Naive thymus-derived CD8-positive, alpha-beta T cell (primary cell): ENCODE measurements at regions not wholly inside any gene's neighbourhood (a gene's known extent, or its start where the extent isn't known, plus 50 kb on each side); places are given as distances from the start of the nearest gene placed in this dataset.

Source experiments
- ATAC-seq, 2 donors: fragments of 150-1000 bp; cut with Tn5 transposase in 1 of 2; sonication (Bioruptor Pico), chemical (Tn5 transposase) in 1 of 2; 1 replicate in 1 of 2; 2 replicates in 1 of 2; pipeline ENCODE4 v1.10.0; 2021; ENCODE audit warnings: mild to moderate bottlenecking in 2 of 2, moderate library complexity in 2 of 2
- POLR2A ChIA-PET: fragments of 350-600 bp; sonication (Branson Sonifier 250); formaldehyde crosslinking; loops from one replicate; lab custom pipeline; 2021; ENCODE audit warnings: antibody characterized with exemption; lab: Charles Lee
- DNase-seq, 10 donors: peaks; one replicate each; pipeline versions ENCODE4 v3.0.0 to v3.0.0-alpha.2; 2020 to 2022
- H3K27ac Mint-ChIP-seq, 10 donors: one replicate each; pipeline ENCODE4 v1.8.0; 2020 to 2022; ENCODE audit warnings: mild to moderate bottlenecking in 10 of 10, mixed read lengths in 10 of 10, moderate library complexity in 4 of 10, inconsistent platforms in 1 of 10
- H3K27me3 Mint-ChIP-seq, 5 donors: one replicate each; pipeline ENCODE4 v1.8.0; 2021 to 2022; ENCODE audit warnings: mixed read lengths in 5 of 5
- H3K36me3 Mint-ChIP-seq, 3 donors: one replicate each; pipeline ENCODE4 v1.8.0; 2020 to 2022; ENCODE audit warnings: mixed read lengths in 3 of 3, mild to moderate bottlenecking in 2 of 3, inconsistent platforms in 1 of 3
- H3K4me1 Mint-ChIP-seq, 4 donors: one replicate each; pipeline ENCODE4 v1.8.0; 2021 to 2022; ENCODE audit warnings: mixed read lengths in 4 of 4
- H3K4me3 Mint-ChIP-seq, 10 donors: one replicate each; pipeline ENCODE4 v1.8.0; 2020 to 2022; ENCODE audit warnings: mild to moderate bottlenecking in 10 of 10, mixed read lengths in 10 of 10, moderate library complexity in 6 of 10, inconsistent platforms in 1 of 10
- H3K9me3 Mint-ChIP-seq, 9 donors: one replicate each; pipeline ENCODE4 v1.8.0; 2020 to 2022; ENCODE audit warnings: mixed read lengths in 9 of 9, mild to moderate bottlenecking in 3 of 9, inconsistent platforms in 1 of 9, moderate library complexity in 1 of 9

GRCh38 chr12:65623507-65623906 is 200.8 kb upstream of the HMGA2 start:
- Mint-ChIP-seq H3K36me3 (no peaks in the 10 kb centered on the region), H3K4me1 (no peaks in the 10 kb centered on the region), H3K27ac (no peak overlapping the region), H3K4me3 (no peak overlapping the region), H3K27me3 (peaks cover 3 to 23% (median 7%) of the 10 kb centered on the region in 5 donors), H3K9me3 (peaks cover 0 to 3% (median 0%) of the 10 kb centered on the region in 9 donors)
- POLR2A ChIA-PET = no interaction called here
- ATAC-seq = no peak
- DNase-seq = no peak

GRCh38 chr12:65624554-65625086 is 199.7 kb upstream of the HMGA2 start:
- no peak overlapping the region for H3K4me3 Mint-ChIP-seq
- peaks cover 0 to 3% (median 0%) of the 10 kb centered on the region in 9 donors for H3K9me3 Mint-ChIP-seq
- POLR2A ChIA-PET = no interaction called here
- H3K27me3 Mint-ChIP-seq = peaks cover 2 to 15% (median 3%) of the 10 kb centered on the region in 5 donors
- H3K4me1 Mint-ChIP-seq = no peaks in the 10 kb centered on the region
- no peak for ATAC-seq
- H3K36me3 Mint-ChIP-seq = no peaks in the 10 kb centered on the region
- no peak overlapping the region for H3K27ac Mint-ChIP-seq
- no peak for DNase-seq

GRCh38 chr12:65628061-65628460 is 196.2 kb upstream of the HMGA2 start:
- peaks cover 1 to 13% (median 4%) of the 10 kb centered on the region in 5 donors for H3K27me3 Mint-ChIP-seq
- ATAC-seq = no peak
- H3K36me3 Mint-ChIP-seq = no peaks in the 10 kb centered on the region
- no peak overlapping the region for H3K27ac Mint-ChIP-seq
- POLR2A ChIA-PET = no interaction called here
- H3K9me3 Mint-ChIP-seq = peaks cover 0 to 3% (median 0%) of the 10 kb centered on the region in 9 donors
- H3K4me3 Mint-ChIP-seq = no peak overlapping the region
- no peaks in the 10 kb centered on the region for H3K4me1 Mint-ChIP-seq
- DNase-seq = no peak

- H3K4me1 Mint-ChIP-seq = no peaks in the 10 kb centered on the region
- POLR2A ChIA-PET = no interaction called here
- H3K36me3 Mint-ChIP-seq = no peaks in the 10 kb centered on the region
- H3K27ac Mint-ChIP-seq = no peak overlapping the region
- DNase-seq (no peak), ATAC-seq (no peak)
- peaks cover 0 to 3% (median 0%) of the 10 kb centered on the region in 9 donors for H3K9me3 Mint-ChIP-seq
- H3K4me3 Mint-ChIP-seq = no peak overlapping the region
- peaks cover 0 to 6% (median 2%) of the 10 kb centered on the region in 5 donors for H3K27me3 Mint-ChIP-seq
Observed at GRCh38 chr12:65630555-65630954, 193.7 kb upstream of the HMGA2 start.

GRCh38 chr12:65631621-65632111 is 192.6 kb upstream of the HMGA2 start:
- ATAC-seq (no peak), DNase-seq (no peak)
- Mint-ChIP-seq H3K27ac (no peak overlapping the region), H3K36me3 (no peaks in the 10 kb centered on the region), H3K4me3 (no peak overlapping the region), H3K27me3 (peaks cover 0 to 6% (median 2%) of the 10 kb centered on the region in 5 donors), H3K9me3 (peaks cover 0 to 3% (median 0%) of the 10 kb centered on the region in 9 donors), H3K4me1 (no peaks in the 10 kb centered on the region)
- POLR2A ChIA-PET = no interaction called here

- POLR2A ChIA-PET = no interaction called here
- no peak overlapping the region for H3K4me3 Mint-ChIP-seq
- no peaks in the 10 kb centered on the region for H3K4me1 Mint-ChIP-seq
- H3K27me3 Mint-ChIP-seq = peaks cover 0 to 6% (median 2%) of the 10 kb centered on the region in 5 donors
- peaks cover 0 to 3% (median 0%) of the 10 kb centered on the region in 9 donors for H3K9me3 Mint-ChIP-seq
- no peak for ATAC-seq
- H3K27ac Mint-ChIP-seq = no peak overlapping the region
- DNase-seq = no peak
- no peaks in the 10 kb centered on the region for H3K36me3 Mint-ChIP-seq
Observed at GRCh38 chr12:65632131-65632855, 192.0 kb upstream of the HMGA2 start.

- Mint-ChIP-seq H3K36me3 (no peaks in the 10 kb centered on the region), H3K9me3 (peaks cover 0 to 2% (median 0%) of the 10 kb centered on the region in 9 donors), H3K27ac (no peak overlapping the region), H3K4me3 (no peak overlapping the region), H3K27me3 (peaks cover 0 to 6% (median 2%) of the 10 kb centered on the region in 5 donors), H3K4me1 (no peaks in the 10 kb centered on the region)
- DNase-seq (no peak), ATAC-seq (no peak)
- POLR2A ChIA-PET = no interaction called here
Observed at GRCh38 chr12:65634061-65634460, 190.2 kb upstream of the HMGA2 start.

GRCh38 chr12:65634626-65635331 is 189.5 kb upstream of the HMGA2 start:
- no peaks in the 10 kb centered on the region for H3K4me1 Mint-ChIP-seq
- ATAC-seq = no peak

GRCh38 chr12:65636436-65636835 is 187.8 kb upstream of the HMGA2 start:
- H3K9me3 Mint-ChIP-seq = peaks cover 0 to 2% (median 0%) of the 10 kb centered on the region in 9 donors
- H3K4me1 Mint-ChIP-seq = no peaks in the 10 kb centered on the region
- no peak for ATAC-seq
- POLR2A ChIA-PET = no interaction called here
- peaks cover 0 to 6% (median 4%) of the 10 kb centered on the region in 5 donors for H3K27me3 Mint-ChIP-seq
- DNase-seq = no peak
- H3K36me3 Mint-ChIP-seq = no peaks in the 10 kb centered on the region
- H3K27ac Mint-ChIP-seq = no peak overlapping the region
- H3K4me3 Mint-ChIP-seq = no peak overlapping the region

More at GRCh38 chr12:65634626-65635331, 189.5 kb upstream of the HMGA2 start:
- no peak overlapping the region for H3K27ac Mint-ChIP-seq
- POLR2A ChIA-PET = no interaction called here
- peaks cover 0 to 2% (median 0%) of the 10 kb centered on the region in 9 donors for H3K9me3 Mint-ChIP-seq
- no peak for DNase-seq
- H3K36me3 Mint-ChIP-seq = no peaks in the 10 kb centered on the region
- H3K27me3 Mint-ChIP-seq = peaks cover 0 to 6% (median 1%) of the 10 kb centered on the region in 5 donors
- no peak overlapping the region for H3K4me3 Mint-ChIP-seq

- H3K36me3 Mint-ChIP-seq = no peaks in the 10 kb centered on the region
- POLR2A ChIA-PET = no interaction called here
- no peak overlapping the region for H3K27ac Mint-ChIP-seq
- peaks cover 0 to 9% (median 1%) of the 10 kb centered on the region in 5 donors for H3K27me3 Mint-ChIP-seq
- no peak overlapping the region for H3K4me3 Mint-ChIP-seq
- H3K4me1 Mint-ChIP-seq = no peaks in the 10 kb centered on the region
- peaks cover 0 to 2% (median 0%) of the 10 kb centered on the region in 9 donors for H3K9me3 Mint-ChIP-seq
- ATAC-seq (no peak), DNase-seq (no peak)
Observed at GRCh38 chr12:65637150-65637549, 187.1 kb upstream of the HMGA2 start.

- peaks cover 0 to 9% (median 1%) of the 10 kb centered on the region in 5 donors for H3K27me3 Mint-ChIP-seq
Observed at GRCh38 chr12:65637774-65638173, 186.5 kb upstream of the HMGA2 start.

GRCh38 chr12:65638324-65638723 is 186.0 kb upstream of the HMGA2 start:
- POLR2A ChIA-PET = no interaction called here
- Mint-ChIP-seq H3K36me3 (no peaks in the 10 kb centered on the region), H3K27me3 (peaks cover 0 to 9% (median 1%) of the 10 kb centered on the region in 5 donors), H3K27ac (no peak overlapping the region), H3K4me1 (no peaks in the 10 kb centered on the region), H3K4me3 (no peak overlapping the region), H3K9me3 (peaks cover 0 to 2% (median 0%) of the 10 kb centered on the region in 9 donors)
- ATAC-seq (no peak), DNase-seq (no peak)

More at GRCh38 chr12:65637774-65638173, 186.5 kb upstream of the HMGA2 start:
- Mint-ChIP-seq H3K27ac (no peak overlapping the region), H3K4me3 (no peak overlapping the region), H3K4me1 (no peaks in the 10 kb centered on the region), H3K36me3 (no peaks in the 10 kb centered on the region), H3K9me3 (peaks cover 0 to 2% (median 0%) of the 10 kb centered on the region in 9 donors)
- DNase-seq = no peak
- POLR2A ChIA-PET = no interaction called here
- no peak for ATAC-seq

GRCh38 chr12:65640489-65640901 is 183.8 kb upstream of the HMGA2 start:
- Mint-ChIP-seq H3K4me3 (no peak overlapping the region), H3K9me3 (peaks cover 0 to 1% (median 0%) of the 10 kb centered on the region in 9 donors), H3K27me3 (peaks cover 0 to 9% (median 1%) of the 10 kb centered on the region in 5 donors), H3K27ac (no peak overlapping the region), H3K36me3 (no peaks in the 10 kb centered on the region), H3K4me1 (no peaks in the 10 kb centered on the region)
- POLR2A ChIA-PET = no interaction called here
- ATAC-seq (no peak), DNase-seq (no peak)
